ENCODE measurements at regions not wholly inside any gene's neighbourhood (a gene's known extent, or its start where the extent isn't known, plus 50 kb on each side); places are given as distances from the start of the nearest gene placed in this dataset.

DNA sequence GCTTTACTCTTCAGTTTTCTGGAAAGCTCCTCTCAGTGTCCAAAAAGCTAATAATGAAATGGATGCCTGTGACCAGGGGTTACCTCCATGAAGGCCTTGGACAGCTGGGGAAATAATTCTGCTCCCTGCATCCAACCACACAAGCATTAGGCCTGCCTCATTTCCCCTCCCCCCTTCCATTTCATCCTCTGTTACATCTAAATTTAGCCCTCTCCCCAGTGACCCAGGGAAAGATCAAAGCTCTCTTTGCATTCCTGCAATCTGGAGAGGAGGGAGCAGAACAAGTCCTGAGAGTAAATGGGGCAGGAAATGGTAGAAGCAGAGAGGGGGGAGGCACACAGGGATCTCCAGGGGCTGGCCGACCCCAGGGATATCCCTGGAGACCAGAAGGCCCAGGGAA lies 452.7 kb downstream of the TSHZ3 start:
- no peak for DNase-seq (ENCODE audit: low read depth)
- H3K4me3 ChIP-seq (ENCODE audit: control insufficient read depth, low read depth, low read length): no peak overlapping the region
- TF ChIP-seq, protein P1, sequence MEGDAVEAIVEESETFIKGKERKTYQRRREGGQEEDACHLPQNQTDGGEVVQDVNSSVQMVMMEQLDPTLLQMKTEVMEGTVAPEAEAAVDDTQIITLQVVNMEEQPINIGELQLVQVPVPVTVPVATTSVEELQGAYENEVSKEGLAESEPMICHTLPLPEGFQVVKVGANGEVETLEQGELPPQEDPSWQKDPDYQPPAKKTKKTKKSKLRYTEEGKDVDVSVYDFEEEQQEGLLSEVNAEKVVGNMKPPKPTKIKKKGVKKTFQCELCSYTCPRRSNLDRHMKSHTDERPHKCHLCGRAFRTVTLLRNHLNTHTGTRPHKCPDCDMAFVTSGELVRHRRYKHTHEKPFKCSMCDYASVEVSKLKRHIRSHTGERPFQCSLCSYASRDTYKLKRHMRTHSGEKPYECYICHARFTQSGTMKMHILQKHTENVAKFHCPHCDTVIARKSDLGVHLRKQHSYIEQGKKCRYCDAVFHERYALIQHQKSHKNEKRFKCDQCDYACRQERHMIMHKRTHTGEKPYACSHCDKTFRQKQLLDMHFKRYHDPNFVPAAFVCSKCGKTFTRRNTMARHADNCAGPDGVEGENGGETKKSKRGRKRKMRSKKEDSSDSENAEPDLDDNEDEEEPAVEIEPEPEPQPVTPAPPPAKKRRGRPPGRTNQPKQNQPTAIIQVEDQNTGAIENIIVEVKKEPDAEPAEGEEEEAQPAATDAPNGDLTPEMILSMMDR (IDR thresholded peaks at IDR 0.05; ENCODE audit: control insufficient read depth, insufficient read depth, low read depth, low read length, missing control alignments): no peak

DNA sequence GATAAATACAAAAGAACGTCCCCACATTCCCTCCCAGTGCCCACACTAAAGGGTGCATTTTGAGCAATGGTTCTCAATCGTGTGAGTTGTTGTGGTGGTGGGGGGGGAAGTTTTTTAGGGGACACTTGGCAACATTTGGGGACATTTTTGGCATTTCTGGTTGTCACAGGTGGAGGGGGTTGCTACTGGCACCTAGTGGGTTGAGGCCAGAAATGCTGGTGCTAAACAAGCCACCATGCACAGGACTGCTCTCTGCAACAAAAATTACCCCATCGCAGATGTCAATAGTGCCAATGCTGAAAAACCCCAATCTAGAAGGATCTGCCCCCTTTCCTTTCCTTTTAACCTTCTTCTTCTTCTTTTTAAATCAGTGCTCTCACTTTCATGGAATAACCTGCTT lies 453.3 kb downstream of the TSHZ3 start:
- no peak overlapping the region for H3K4me3 ChIP-seq (ENCODE audit: control insufficient read depth, low read depth, low read length)
- no peak for DNase-seq (ENCODE audit: low read depth)
- TF ChIP-seq, protein P1 (IDR thresholded peaks at IDR 0.05; ENCODE audit: control insufficient read depth, insufficient read depth, low read depth, low read length, missing control alignments): no peak

DNA sequence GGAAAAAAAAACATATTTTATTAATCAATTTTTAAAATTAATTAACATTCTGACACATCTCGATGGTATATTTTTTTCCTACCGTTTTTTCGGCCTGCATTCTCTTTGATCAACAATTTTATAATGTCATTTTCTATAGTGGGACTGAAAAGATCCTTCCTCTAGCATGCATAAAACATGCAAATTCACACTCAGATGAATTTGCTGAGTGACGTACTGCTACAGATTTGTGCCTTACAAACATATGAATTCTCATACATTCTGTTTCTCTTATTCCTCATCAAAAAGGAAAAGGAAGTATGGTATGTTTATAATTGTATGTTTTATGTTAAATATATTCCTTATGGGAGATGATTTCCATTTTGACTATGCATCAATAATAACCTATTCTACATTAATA lies 458.2 kb downstream of the TSHZ3 start:
- H3K4me3 ChIP-seq (ENCODE audit: control insufficient read depth, low read depth, low read length): no peak overlapping the region
- no peak for DNase-seq (ENCODE audit: low read depth)
- TF ChIP-seq, protein P1 (IDR thresholded peaks at IDR 0.05; ENCODE audit: control insufficient read depth, insufficient read depth, low read depth, low read length, missing control alignments): no peak

DNA sequence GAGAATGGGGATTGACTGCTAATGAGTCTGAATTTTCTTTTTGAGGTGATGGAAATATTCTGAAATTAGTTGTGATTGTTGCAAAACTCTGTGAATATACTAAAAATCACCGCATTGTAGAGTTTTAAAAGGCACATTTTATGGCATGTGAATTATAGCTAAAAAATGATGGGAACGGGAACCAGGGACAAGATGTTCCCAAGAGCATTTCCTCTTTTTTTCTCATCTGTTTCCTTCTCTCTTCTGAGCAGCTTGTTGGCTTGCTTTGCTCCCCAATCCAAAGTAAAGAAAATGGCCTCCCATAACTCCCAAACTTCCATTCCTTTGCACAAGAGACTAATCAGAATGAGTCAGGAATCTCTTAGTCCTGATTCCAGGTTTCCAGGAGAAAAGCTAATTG lies 459.2 kb downstream of the TSHZ3 start:
- no peak for DNase-seq (ENCODE audit: low read depth)
- TF ChIP-seq, protein P1 (IDR thresholded peaks at IDR 0.05; ENCODE audit: control insufficient read depth, insufficient read depth, low read depth, low read length, missing control alignments): no peak
- no peak overlapping the region for H3K4me3 ChIP-seq (ENCODE audit: control insufficient read depth, low read depth, low read length)

DNA sequence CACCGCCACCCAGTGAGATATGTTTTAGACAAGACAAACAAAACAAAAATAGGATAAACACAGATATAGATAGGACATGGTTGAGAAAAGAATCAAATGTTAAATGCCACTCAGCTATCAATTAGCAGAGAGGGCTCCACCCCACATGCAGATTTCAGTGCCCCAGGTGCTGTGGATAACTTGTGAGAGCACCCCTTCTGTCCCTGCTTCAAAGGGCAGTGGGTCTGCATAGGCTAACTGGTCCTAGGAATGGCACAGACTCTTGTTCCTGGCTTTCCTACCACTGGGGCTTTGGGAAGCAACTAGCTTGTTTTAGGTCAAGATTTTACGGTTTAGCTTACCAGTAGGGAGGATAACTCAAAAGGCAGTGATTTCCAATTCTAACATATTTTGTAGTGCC lies 460.3 kb downstream of the TSHZ3 start:
- TF ChIP-seq, protein P1 (IDR thresholded peaks at IDR 0.05; ENCODE audit: control insufficient read depth, insufficient read depth, low read depth, low read length, missing control alignments): no peak
- no peak overlapping the region for H3K4me3 ChIP-seq (ENCODE audit: control insufficient read depth, low read depth, low read length)
- DNase-seq (ENCODE audit: low read depth): no peak

DNA sequence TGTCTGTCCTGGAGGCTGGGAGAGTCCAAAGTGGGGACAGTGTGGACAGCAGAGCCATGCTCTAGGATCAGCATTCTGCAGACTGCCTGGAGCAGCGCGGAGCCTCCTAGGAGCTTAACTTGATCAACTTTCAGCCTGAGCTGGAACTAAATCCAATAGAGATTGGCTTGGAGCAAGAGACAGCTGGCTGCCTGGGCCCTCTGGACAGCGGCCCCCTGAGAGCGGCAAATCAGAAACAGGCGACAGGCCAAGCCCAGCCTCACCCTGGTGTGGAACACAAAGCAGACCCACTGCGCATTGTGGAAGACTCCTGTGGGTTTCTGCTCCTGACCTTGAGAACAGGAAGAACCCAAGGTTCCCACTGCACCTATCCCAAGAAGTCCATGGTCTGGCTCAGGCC lies 462.2 kb downstream of the TSHZ3 start:
- TF ChIP-seq, protein P1 (IDR thresholded peaks at IDR 0.05; ENCODE audit: control insufficient read depth, insufficient read depth, low read depth, low read length, missing control alignments): no peak
- DNase-seq (ENCODE audit: low read depth): no peak
- no peak overlapping the region for H3K4me3 ChIP-seq (ENCODE audit: control insufficient read depth, low read depth, low read length)

DNA sequence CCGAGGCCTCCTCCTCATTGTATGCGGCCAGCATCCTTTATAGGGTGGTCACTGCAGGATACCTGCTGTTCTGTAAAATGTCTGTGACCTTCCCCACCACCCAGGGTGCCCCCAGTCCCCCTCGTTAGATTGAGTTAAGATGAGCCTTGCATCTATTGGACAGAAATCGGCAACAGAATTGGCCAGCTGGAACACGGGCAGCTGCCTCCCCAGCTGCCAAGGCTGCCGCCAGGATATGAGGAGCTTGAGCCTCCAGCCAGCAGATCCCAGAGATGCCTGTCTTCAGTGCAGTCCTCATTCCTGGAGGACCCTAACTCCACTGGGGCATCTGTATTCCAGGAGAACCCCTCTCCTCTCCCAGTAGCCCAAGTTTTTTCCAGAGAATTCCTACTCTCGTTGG lies 463.0 kb downstream of the TSHZ3 start:
- TF ChIP-seq, protein P1 (IDR thresholded peaks at IDR 0.05; ENCODE audit: control insufficient read depth, insufficient read depth, low read depth, low read length, missing control alignments): no peak
- no peak overlapping the region for H3K4me3 ChIP-seq (ENCODE audit: control insufficient read depth, low read depth, low read length)
- DNase-seq (ENCODE audit: low read depth): no peak
